ENCODE measurements at regions not wholly inside any gene's neighbourhood (a gene's known extent, or its start where the extent isn't known, plus 50 kb on each side); places are given as distances from the start of the nearest gene placed in this dataset.

- peaks cover 7% of the 10 kb centered on the region for H3K9me3 Mint-ChIP-seq (ENCODE audit: unreplicated experiment)
- H3K36me3 Mint-ChIP-seq (ENCODE audit: unreplicated experiment) = peaks cover 19% of the 10 kb centered on the region
- no peaks in the 10 kb centered on the region for H3K27me3 Mint-ChIP-seq (ENCODE audit: unreplicated experiment)
- TF ChIP-seq, protein P1, sequence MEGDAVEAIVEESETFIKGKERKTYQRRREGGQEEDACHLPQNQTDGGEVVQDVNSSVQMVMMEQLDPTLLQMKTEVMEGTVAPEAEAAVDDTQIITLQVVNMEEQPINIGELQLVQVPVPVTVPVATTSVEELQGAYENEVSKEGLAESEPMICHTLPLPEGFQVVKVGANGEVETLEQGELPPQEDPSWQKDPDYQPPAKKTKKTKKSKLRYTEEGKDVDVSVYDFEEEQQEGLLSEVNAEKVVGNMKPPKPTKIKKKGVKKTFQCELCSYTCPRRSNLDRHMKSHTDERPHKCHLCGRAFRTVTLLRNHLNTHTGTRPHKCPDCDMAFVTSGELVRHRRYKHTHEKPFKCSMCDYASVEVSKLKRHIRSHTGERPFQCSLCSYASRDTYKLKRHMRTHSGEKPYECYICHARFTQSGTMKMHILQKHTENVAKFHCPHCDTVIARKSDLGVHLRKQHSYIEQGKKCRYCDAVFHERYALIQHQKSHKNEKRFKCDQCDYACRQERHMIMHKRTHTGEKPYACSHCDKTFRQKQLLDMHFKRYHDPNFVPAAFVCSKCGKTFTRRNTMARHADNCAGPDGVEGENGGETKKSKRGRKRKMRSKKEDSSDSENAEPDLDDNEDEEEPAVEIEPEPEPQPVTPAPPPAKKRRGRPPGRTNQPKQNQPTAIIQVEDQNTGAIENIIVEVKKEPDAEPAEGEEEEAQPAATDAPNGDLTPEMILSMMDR (IDR thresholded peaks at IDR 0.05; ENCODE audit: partially characterized antibody, unreplicated experiment) = no peak
- no peak overlapping the region for H3K27ac Mint-ChIP-seq (ENCODE audit: unreplicated experiment)
- H3K4me3 Mint-ChIP-seq (ENCODE audit: unreplicated experiment) = no peak overlapping the region
- DNase-seq = no peak
- H3K4me1 Mint-ChIP-seq (ENCODE audit: low read depth, unreplicated experiment) = peaks cover 4% of the 10 kb centered on the region
Observed at GRCh38 chr18:10225300-10225699, 229.1 kb upstream of the APCDD1 start.

DNA sequence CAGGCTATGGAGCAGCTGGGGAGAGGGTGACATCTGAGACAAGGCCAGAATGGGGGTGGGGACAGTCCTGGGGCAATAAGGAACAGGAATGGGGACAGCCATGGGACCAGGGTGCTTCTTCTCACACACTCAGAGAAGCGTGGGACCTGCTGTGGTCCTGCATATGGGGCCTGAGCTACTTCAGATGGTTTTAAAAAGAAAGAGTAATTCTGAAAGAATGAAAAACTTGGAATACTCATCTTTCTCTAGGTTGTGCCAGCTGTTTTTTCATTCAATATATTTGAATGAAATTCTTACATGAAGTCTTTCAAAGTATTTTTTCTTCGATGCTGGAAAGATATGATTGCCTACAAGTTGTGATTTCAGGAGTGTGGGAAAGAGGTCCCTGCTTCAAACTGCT is 227.5 kb upstream of the APCDD1 start:
- Mint-ChIP-seq H3K27ac (ENCODE audit: unreplicated experiment) (no peak overlapping the region), H3K27me3 (ENCODE audit: unreplicated experiment) (no peaks in the 10 kb centered on the region), H3K9me3 (ENCODE audit: unreplicated experiment) (peaks cover 2% of the 10 kb centered on the region), H3K36me3 (ENCODE audit: unreplicated experiment) (peaks cover 16% of the 10 kb centered on the region), H3K4me1 (ENCODE audit: low read depth, unreplicated experiment) (peaks cover 4% of the 10 kb centered on the region), H3K4me3 (ENCODE audit: unreplicated experiment) (no peak overlapping the region)
- TF ChIP-seq, protein P1 (IDR thresholded peaks at IDR 0.05; ENCODE audit: partially characterized antibody, unreplicated experiment) = no peak
- no peak for DNase-seq

GRCh38 chr18:10228326-10228725 is 226.1 kb upstream of the APCDD1 start:
- Mint-ChIP-seq H3K27ac (ENCODE audit: unreplicated experiment) (no peak overlapping the region), H3K4me1 (ENCODE audit: low read depth, unreplicated experiment) (no peaks in the 10 kb centered on the region), H3K9me3 (ENCODE audit: unreplicated experiment) (peaks cover 5% of the 10 kb centered on the region), H3K4me3 (ENCODE audit: unreplicated experiment) (no peak overlapping the region), H3K27me3 (ENCODE audit: unreplicated experiment) (no peaks in the 10 kb centered on the region), H3K36me3 (ENCODE audit: unreplicated experiment) (peaks cover 17% of the 10 kb centered on the region)
- DNase-seq = no peak
- TF ChIP-seq, protein P1 (IDR thresholded peaks at IDR 0.05; ENCODE audit: partially characterized antibody, unreplicated experiment) = no peak

GRCh38 chr18:10229458-10229857 is 225.0 kb upstream of the APCDD1 start:
- Mint-ChIP-seq H3K4me1 (ENCODE audit: low read depth, unreplicated experiment) (no peaks in the 10 kb centered on the region), H3K9me3 (ENCODE audit: unreplicated experiment) (peaks cover 5% of the 10 kb centered on the region), H3K36me3 (ENCODE audit: unreplicated experiment) (peaks cover 16% of the 10 kb centered on the region), H3K4me3 (ENCODE audit: unreplicated experiment) (no peak overlapping the region), H3K27ac (ENCODE audit: unreplicated experiment) (no peak overlapping the region), H3K27me3 (ENCODE audit: unreplicated experiment) (no peaks in the 10 kb centered on the region)
- TF ChIP-seq, protein P1 (IDR thresholded peaks at IDR 0.05; ENCODE audit: partially characterized antibody, unreplicated experiment) = no peak
- DNase-seq = no peak

DNA sequence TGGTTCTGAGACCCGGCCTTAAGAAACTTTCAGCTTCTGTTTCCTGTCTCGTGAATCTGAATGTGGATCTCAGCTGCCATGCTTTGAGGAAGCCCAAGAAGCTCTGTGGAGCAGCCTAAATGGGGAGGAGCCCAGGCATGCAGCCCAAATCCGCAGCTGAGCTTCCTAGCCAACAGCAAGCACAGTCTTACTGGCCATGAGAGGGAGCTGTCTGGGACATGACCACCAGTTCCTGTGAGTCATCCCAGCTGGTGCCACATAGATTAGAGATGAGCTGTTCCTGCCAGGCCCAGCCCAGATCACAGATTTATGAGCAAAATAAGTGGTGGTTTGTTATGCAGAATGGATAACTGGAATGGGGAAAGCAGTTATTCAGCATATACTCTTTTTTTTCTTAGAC is 224.4 kb upstream of the APCDD1 start:
- H3K9me3 Mint-ChIP-seq (ENCODE audit: unreplicated experiment) = peaks cover 5% of the 10 kb centered on the region
- H3K4me1 Mint-ChIP-seq (ENCODE audit: low read depth, unreplicated experiment) = no peaks in the 10 kb centered on the region
- H3K27me3 Mint-ChIP-seq (ENCODE audit: unreplicated experiment) = no peaks in the 10 kb centered on the region
- peaks cover 15% of the 10 kb centered on the region for H3K36me3 Mint-ChIP-seq (ENCODE audit: unreplicated experiment)
- TF ChIP-seq, protein P1 (IDR thresholded peaks at IDR 0.05; ENCODE audit: partially characterized antibody, unreplicated experiment) = no peak
- DNase-seq = no peak
- H3K27ac Mint-ChIP-seq (ENCODE audit: unreplicated experiment) = no peak overlapping the region
- H3K4me3 Mint-ChIP-seq (ENCODE audit: unreplicated experiment) = no peak overlapping the region

All from glutamatergic neuron (in vitro differentiated cells).